Right lobe of liver (tissue), 6 donors: ENCODE measurements at regions not wholly inside any gene's neighbourhood (a gene's known extent, or its start where the extent isn't known, plus 50 kb on each side); places are given as distances from the start of the nearest gene placed in this dataset.

ENCODE experiments used
- ATAC-seq, 4 donors: fragments of 200-7000 bp; cut with Tn5 transposase; one replicate each; pipeline ENCODE4 v1.9.1; 2020; ENCODE audit warnings: mild to moderate bottlenecking in 4 of 4, moderate library complexity in 4 of 4
- DNase-seq, 3 donors: peaks; one replicate each; pipeline ENCODE4 v3.0.0-alpha.2; 2020
- H3K27ac ChIP-seq, 3 donors: fragments of 200-600 bp; one replicate each; pipeline ENCODE4 v1.8.0; 2022
- H3K27me3 ChIP-seq, 2 donors: fragments of 200-600 bp; one replicate each; pipeline ENCODE4 v1.8.0; 2022
- H3K36me3 ChIP-seq, 4 donors: fragments of 200-600 bp; sonication (generic) in 1 of 4; one replicate each; pipeline versions ENCODE4 v1.5.1 to v1.8.0; 2017 to 2022; ENCODE audit warnings: control low read depth in 1 of 4
- H3K4me1 ChIP-seq, 4 donors: fragments of 200-600 bp; sonication (generic) in 1 of 4; one replicate each; pipeline versions ENCODE4 v1.5.1 to v1.8.0; 2017 to 2022; ENCODE audit warnings: control low read depth in 1 of 4
- H3K4me3 ChIP-seq, 3 donors: fragments of 200-600 bp; one replicate each; pipeline ENCODE4 v1.8.0; 2022
- H3K9me3 ChIP-seq, 4 donors: fragments of 200-600 bp; sonication (generic) in 1 of 4; one replicate each; pipeline versions ENCODE4 v1.5.1 to v1.8.0; 2017 to 2022; ENCODE audit warnings: control low read depth in 1 of 4
- CTCF ChIP-seq, 4 donors: fragments of 200-600 bp in 3 of 4; fragments of 450-650 bp in 1 of 4; IDR thresholded peaks; one replicate each; pipeline versions ENCODE4 v1.5.1 to v1.8.0; 2016 to 2022; ENCODE audit warnings: antibody characterized with exemption in 4 of 4, mild to moderate bottlenecking in 2 of 4
- POLR2A ChIP-seq: fragments of 450-650 bp; IDR thresholded peaks from one replicate; pipeline ENCODE4 v1.6.1; 2017; ENCODE audit warnings: antibody characterized with exemption, mild to moderate bottlenecking
- WGBS: methylation state at CpG from one replicate; pipeline ENCODE4 v1.1.6; 2018; ENCODE audit warnings: low coverage, low lambda C conversion rate; ENCODE audit not compliant: insufficient coverage; ENCODE audit errors: missing lambda C conversion rate; 5-methylcytosine and 5-hydroxymethylcytosine counted together
- intact Hi-C, 2 donors: fragments of 100-400 bp; cut with DNase I; formaldehyde crosslinking; loops; one replicate each; pipeline versions ENCODE4 v1.11.2 to v1.14.1; 2022
- donor health status: DM: no; HTN: yes; CAD: no.
- donor health status: DM: no; HTN: no; CAD: no.
- donor health status: DM: no; HTN: no; CAD: no.
- donor health status: DM: no; HTN: yes; CAD: no.
- donor health status: DM: no; HTN: yes; CAD: no.

GRCh38 chr3:106086636-106087035 is 217.8 kb upstream of the CBLB start:
- Histone ChIP-seq H3K4me3 (no peak overlapping the region), H3K36me3 (no peaks in the 10 kb centered on the region), H3K27me3 (no peaks in the 10 kb centered on the region), H3K27ac (no peak overlapping the region), H3K4me1 (peaks cover 0 to 7% (median 0%) of the 10 kb centered on the region in 4 donors), H3K9me3 (no peaks in the 10 kb centered on the region)
- no peak for TF ChIP-seq POLR2A
- no peak for TF ChIP-seq CTCF (IDR thresholded peaks at IDR 0.05)
- ATAC-seq, result no peak
- WGBS, result 62% methylated on average over 4 of the region's 4 CpGs
- no peak for DNase-seq
- intact Hi-C loops, result no loop called here

- no peaks in the 10 kb centered on the region for H3K27me3 ChIP-seq
- TF ChIP-seq POLR2A, result no peak
- no peak for TF ChIP-seq CTCF (IDR thresholded peaks at IDR 0.05)
- no peak for ATAC-seq
- intact Hi-C loops, result no loop called here
- 40% methylated on average over 1 of the region's 1 CpG for WGBS
- no peaks in the 10 kb centered on the region for H3K4me1 ChIP-seq
- no peaks in the 10 kb centered on the region for H3K9me3 ChIP-seq
- H3K36me3 ChIP-seq, result no peaks in the 10 kb centered on the region
- no peak overlapping the region for H3K4me3 ChIP-seq
- no peak overlapping the region for H3K27ac ChIP-seq
- DNase-seq, result no peak
These were observed 219.5 kb upstream of the CBLB start for GRCh38 chr3:106088304-106088703.

GRCh38 chr3:106088899-106089298 is 220.1 kb upstream of the CBLB start:
- intact Hi-C loops, result no loop called here
- H3K36me3 ChIP-seq, result no peaks in the 10 kb centered on the region
- no peaks in the 10 kb centered on the region for H3K4me1 ChIP-seq
- WGBS, result 71% methylated on average over 3 of the region's 3 CpGs
- H3K27ac ChIP-seq, result no peak overlapping the region
- H3K9me3 ChIP-seq, result no peaks in the 10 kb centered on the region
- TF ChIP-seq CTCF (IDR thresholded peaks at IDR 0.05) (no peak), POLR2A (no peak)
- DNase-seq (no peak), ATAC-seq (no peak)
- H3K4me3 ChIP-seq, result no peak overlapping the region
- H3K27me3 ChIP-seq, result no peaks in the 10 kb centered on the region

- Histone ChIP-seq H3K27me3 (no peaks in the 10 kb centered on the region), H3K4me1 (no peaks in the 10 kb centered on the region), H3K27ac (no peak overlapping the region), H3K9me3 (no peaks in the 10 kb centered on the region), H3K36me3 (no peaks in the 10 kb centered on the region), H3K4me3 (no peak overlapping the region)
- TF ChIP-seq CTCF (IDR thresholded peaks at IDR 0.05) (no peak), POLR2A (no peak)
- intact Hi-C loops, result no loop called here
- WGBS, result 50% methylated on average over 1 of the region's 1 CpG
- no peak for ATAC-seq
- no peak for DNase-seq
These were observed 221.0 kb upstream of the CBLB start for GRCh38 chr3:106089806-106090205.

- Histone ChIP-seq H3K4me1 (no peaks in the 10 kb centered on the region), H3K27me3 (no peaks in the 10 kb centered on the region), H3K4me3 (no peak overlapping the region), H3K36me3 (no peaks in the 10 kb centered on the region), H3K9me3 (no peaks in the 10 kb centered on the region), H3K27ac (no peak overlapping the region)
- intact Hi-C loops, result no loop called here
- TF ChIP-seq CTCF (IDR thresholded peaks at IDR 0.05) (no peak), POLR2A (no peak)
- DNase-seq (no peak), ATAC-seq (no peak)
- 65% methylated on average over 2 of the region's 2 CpGs for WGBS
These were observed 224.0 kb upstream of the CBLB start for GRCh38 chr3:106092792-106093191.
